Stomach (tissue), 4 donors: ENCODE measurements at regions not wholly inside any gene's neighbourhood (a gene's known extent, or its start where the extent isn't known, plus 50 kb on each side); places are given as distances from the start of the nearest gene placed in this dataset.

Experiments
- EP300 ChIP-seq: sonication (generic); formaldehyde crosslinking; IDR thresholded peaks from one replicate; pipeline ENCODE4 v1.6.1; 2017; ENCODE audit warnings: antibody characterized with exemption
- POLR2A ChIP-seq, 4 donors: fragments of 450-650 bp; IDR thresholded peaks; one replicate each; pipeline ENCODE4 v1.6.1; 2016; ENCODE audit warnings: antibody characterized with exemption in 4 of 4, control low read depth in 2 of 4, mild to moderate bottlenecking in 1 of 4, moderate library complexity in 1 of 4
- POLR2AphosphoS5 ChIP-seq, 3 donors: sonication (generic); formaldehyde crosslinking; IDR thresholded peaks; one replicate each; pipeline ENCODE4 v1.6.1; 2016; ENCODE audit warnings: antibody characterized with exemption in 3 of 3
- TF ChIP-seq, protein P1 (sequence below), 7 experiments: fragments of 450-650 bp in 4 of 7; fragments of 200-600 bp in 3 of 7; sonication (generic) in 3 of 7; IDR thresholded peaks; one replicate each; pipeline ENCODE4 v1.5.1; 2016 to 2019; ENCODE audit warnings: antibody characterized with exemption in 7 of 7, control low read depth in 2 of 7, mild to moderate bottlenecking in 1 of 7

- TF ChIP-seq POLR2A (IDR thresholded peaks at IDR 0.05): no peak
- TF ChIP-seq, protein P1, sequence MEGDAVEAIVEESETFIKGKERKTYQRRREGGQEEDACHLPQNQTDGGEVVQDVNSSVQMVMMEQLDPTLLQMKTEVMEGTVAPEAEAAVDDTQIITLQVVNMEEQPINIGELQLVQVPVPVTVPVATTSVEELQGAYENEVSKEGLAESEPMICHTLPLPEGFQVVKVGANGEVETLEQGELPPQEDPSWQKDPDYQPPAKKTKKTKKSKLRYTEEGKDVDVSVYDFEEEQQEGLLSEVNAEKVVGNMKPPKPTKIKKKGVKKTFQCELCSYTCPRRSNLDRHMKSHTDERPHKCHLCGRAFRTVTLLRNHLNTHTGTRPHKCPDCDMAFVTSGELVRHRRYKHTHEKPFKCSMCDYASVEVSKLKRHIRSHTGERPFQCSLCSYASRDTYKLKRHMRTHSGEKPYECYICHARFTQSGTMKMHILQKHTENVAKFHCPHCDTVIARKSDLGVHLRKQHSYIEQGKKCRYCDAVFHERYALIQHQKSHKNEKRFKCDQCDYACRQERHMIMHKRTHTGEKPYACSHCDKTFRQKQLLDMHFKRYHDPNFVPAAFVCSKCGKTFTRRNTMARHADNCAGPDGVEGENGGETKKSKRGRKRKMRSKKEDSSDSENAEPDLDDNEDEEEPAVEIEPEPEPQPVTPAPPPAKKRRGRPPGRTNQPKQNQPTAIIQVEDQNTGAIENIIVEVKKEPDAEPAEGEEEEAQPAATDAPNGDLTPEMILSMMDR (IDR thresholded peaks at IDR 0.05): no peak
- TF ChIP-seq POLR2AphosphoS5 (IDR thresholded peaks at IDR 0.05): no peak
- TF ChIP-seq EP300: no peak
These were observed 978.4 kb downstream of the TLE4 start for GRCh38 chr9:80550181-80550580.
